Mammary epithelial cell (primary cell): ENCODE measurements at regions not wholly inside any gene's neighbourhood (a gene's known extent, or its start where the extent isn't known, plus 50 kb on each side); places are given as distances from the start of the nearest gene placed in this dataset.

Experiments used
- EZH2 ChIP-seq: IDR thresholded peaks from 2 replicates; pipeline ENCODE4 v1.6.1; 2012; ENCODE audit warnings: low read length, inconsistent platforms, borderline replicate concordance
- TF ChIP-seq, protein P1 (sequence below), 2 donors: IDR thresholded peaks in 1 of 2; conservative IDR thresholded peaks in 1 of 2; 2 replicates each; pipeline ENCODE4 v1.5.1; 2011 to 2012; ENCODE audit warnings: inconsistent platforms in 2 of 2, low read length in 2 of 2, mild to moderate bottlenecking in 2 of 2, control low read depth in 1 of 2, low read depth in 1 of 2; ENCODE audit not compliant: insufficient read depth in 1 of 2; ENCODE audit errors: extremely low read depth in 1 of 2

DNA sequence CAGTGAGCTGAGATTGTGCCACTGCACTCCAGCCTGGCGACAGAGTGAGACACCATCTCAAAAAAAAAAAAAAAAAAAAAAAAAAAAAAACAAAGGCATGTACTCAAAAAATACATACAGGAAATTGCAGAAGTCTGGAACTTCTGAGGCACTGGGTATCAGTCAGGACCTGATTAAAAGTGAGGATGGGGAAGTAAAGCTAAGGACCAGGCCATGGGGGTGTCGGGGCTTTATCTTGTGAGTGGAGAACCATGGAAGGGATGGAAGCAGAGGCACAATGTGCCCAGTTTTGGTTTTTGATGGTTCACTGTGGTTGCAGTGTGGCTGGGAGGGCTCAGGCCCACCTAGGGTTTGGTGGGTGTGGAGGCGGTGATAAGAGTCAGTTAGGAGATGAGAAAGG lies 212.7 kb upstream of the PIK3R1 start:
- TF ChIP-seq, protein P1, sequence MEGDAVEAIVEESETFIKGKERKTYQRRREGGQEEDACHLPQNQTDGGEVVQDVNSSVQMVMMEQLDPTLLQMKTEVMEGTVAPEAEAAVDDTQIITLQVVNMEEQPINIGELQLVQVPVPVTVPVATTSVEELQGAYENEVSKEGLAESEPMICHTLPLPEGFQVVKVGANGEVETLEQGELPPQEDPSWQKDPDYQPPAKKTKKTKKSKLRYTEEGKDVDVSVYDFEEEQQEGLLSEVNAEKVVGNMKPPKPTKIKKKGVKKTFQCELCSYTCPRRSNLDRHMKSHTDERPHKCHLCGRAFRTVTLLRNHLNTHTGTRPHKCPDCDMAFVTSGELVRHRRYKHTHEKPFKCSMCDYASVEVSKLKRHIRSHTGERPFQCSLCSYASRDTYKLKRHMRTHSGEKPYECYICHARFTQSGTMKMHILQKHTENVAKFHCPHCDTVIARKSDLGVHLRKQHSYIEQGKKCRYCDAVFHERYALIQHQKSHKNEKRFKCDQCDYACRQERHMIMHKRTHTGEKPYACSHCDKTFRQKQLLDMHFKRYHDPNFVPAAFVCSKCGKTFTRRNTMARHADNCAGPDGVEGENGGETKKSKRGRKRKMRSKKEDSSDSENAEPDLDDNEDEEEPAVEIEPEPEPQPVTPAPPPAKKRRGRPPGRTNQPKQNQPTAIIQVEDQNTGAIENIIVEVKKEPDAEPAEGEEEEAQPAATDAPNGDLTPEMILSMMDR (conservative IDR thresholded peaks at IDR 0.05 in 1 of 2, IDR thresholded peaks at IDR 0.05 in 1 of 2; ENCODE audit: extremely low read depth in 1 of 2, insufficient read depth in 1 of 2, low read depth in 1 of 2, low read length in 2 of 2) = no peak
- no peak for TF ChIP-seq EZH2
